MM.1S (cell line): ENCODE measurements at regions not wholly inside any gene's neighbourhood (a gene's known extent, or its start where the extent isn't known, plus 50 kb on each side); places are given as distances from the start of the nearest gene placed in this dataset.

ENCODE experiments used
- DNase-seq: peaks from one replicate; pipeline ENCODE4 v3.0.0-alpha.2; 2015
- H2AFZ ChIP-seq: fragments of 300-600 bp; sonication (generic); 2 replicates; pipeline ENCODE4 v1.6.0; 2016; ENCODE audit warnings: antibody characterized with exemption, low read length
- H3F3A ChIP-seq: fragments of 300-600 bp; sonication (generic); 2 replicates; pipeline ENCODE4 v1.6.1; 2016; ENCODE audit warnings: mild to moderate bottlenecking, antibody characterized with exemption, low read length, moderate library complexity, mixed read lengths; ENCODE audit not compliant: insufficient read depth
- H3K27ac ChIP-seq: fragments of 300-600 bp; sonication (generic); 2 replicates; pipeline ENCODE4 v1.5.1; 2016; ENCODE audit warnings: mild to moderate bottlenecking, low read length
- H3K27me3 ChIP-seq: fragments of 300-600 bp; sonication (generic); replicated peaks from 2 replicates; pipeline ENCODE4 v1.6.0; 2016; ENCODE audit warnings: low read length; ENCODE audit not compliant: insufficient read depth
- H3K36me3 ChIP-seq: fragments of 300-600 bp; sonication (generic); replicated peaks from 2 replicates; pipeline ENCODE4 v1.6.1; 2016; ENCODE audit warnings: mild to moderate bottlenecking, low read length, mixed read lengths; ENCODE audit not compliant: insufficient read depth
- H3K4me1 ChIP-seq: fragments of 300-600 bp; sonication (generic); 2 replicates; pipeline ENCODE4 v1.6.1; 2016; ENCODE audit warnings: low read length, mixed read lengths
- H3K4me2 ChIP-seq: fragments of 300-600 bp; sonication (generic); 2 replicates; pipeline ENCODE4 v1.6.0; 2016; ENCODE audit warnings: low read depth, low read length
- H3K4me3 ChIP-seq: fragments of 300-600 bp; sonication (generic); 2 replicates; pipeline ENCODE4 v1.5.1; 2016; ENCODE audit warnings: low read length, mixed read lengths
- H3K79me2 ChIP-seq: fragments of 300-600 bp; sonication (generic); 2 replicates; pipeline ENCODE4 v1.6.1; 2016; ENCODE audit warnings: mixed run types, low read length, mixed read lengths
- H3K9ac ChIP-seq: fragments of 300-600 bp; sonication (generic); 2 replicates; pipeline ENCODE4 v1.6.1; 2016; ENCODE audit warnings: low read length, mixed read lengths
- H3K9me2 ChIP-seq: fragments of 300-600 bp; sonication (generic); replicated peaks from 2 replicates; pipeline ENCODE4 v1.6.1; 2016; ENCODE audit warnings: mild to moderate bottlenecking, low read length, mixed read lengths; ENCODE audit not compliant: insufficient read depth
- H3K9me3 ChIP-seq: fragments of 300-600 bp; sonication (generic); replicated peaks from 2 replicates; pipeline ENCODE4 v1.6.1; 2016; ENCODE audit warnings: mild to moderate bottlenecking, low read length, mixed read lengths; ENCODE audit not compliant: insufficient read depth
- H4K20me1 ChIP-seq: fragments of 300-600 bp; sonication (generic); 2 replicates; pipeline ENCODE4 v1.6.1; 2016; ENCODE audit warnings: mild to moderate bottlenecking, low read length, moderate library complexity, mixed read lengths; ENCODE audit not compliant: insufficient read depth
- CTCF ChIP-seq: fragments of 300-600 bp; sonication (generic); IDR thresholded peaks from 2 replicates; pipeline ENCODE4 v1.5.1; 2016; ENCODE audit warnings: antibody characterized with exemption, low read length, mixed read lengths
- EZH2 ChIP-seq: fragments of 300-600 bp; sonication (generic); optimal IDR thresholded peaks from 2 replicates; pipeline ENCODE3; 2017; ENCODE audit warnings: low read depth, mild to moderate bottlenecking, antibody characterized with exemption, low read length, mixed read lengths
- EZH2phosphoT487 ChIP-seq: fragments of 300-600 bp; sonication (generic); IDR thresholded peaks from 2 replicates; pipeline ENCODE4 v1.6.1; 2018; ENCODE audit warnings: antibody characterized with exemption, low read length

- H4K20me1 ChIP-seq, result no peaks in the 10 kb centered on the region
- H3K9me2 ChIP-seq, result no peaks in the 10 kb centered on the region
- no peak overlapping the region for H3K4me3 ChIP-seq
- H3K9ac ChIP-seq, result no peak overlapping the region
- H2AFZ ChIP-seq, result no peak overlapping the region
- no peak for DNase-seq
- H3K36me3 ChIP-seq, result no peaks in the 10 kb centered on the region
- H3F3A ChIP-seq, result no peaks in the 10 kb centered on the region
- no peak overlapping the region for H3K27ac ChIP-seq
- no peaks in the 10 kb centered on the region for H3K79me2 ChIP-seq
- H3K4me1 ChIP-seq, result no peaks in the 10 kb centered on the region
- no peak overlapping the region for H3K4me2 ChIP-seq
- no peaks in the 10 kb centered on the region for H3K9me3 ChIP-seq
- no peaks in the 10 kb centered on the region for H3K27me3 ChIP-seq
- TF ChIP-seq CTCF, result no peak
- no peak for TF ChIP-seq EZH2phosphoT487
- TF ChIP-seq EZH2, result no peak
These were observed 190.4 kb upstream of the ADRA1D start for GRCh38 chr20:4439461-4439860.

- Histone ChIP-seq H3K4me1 (no peaks in the 10 kb centered on the region), H3K9me2 (no peaks in the 10 kb centered on the region), H3K27me3 (no peaks in the 10 kb centered on the region), H4K20me1 (no peaks in the 10 kb centered on the region), H3K4me2 (no peak overlapping the region), H3K9me3 (no peaks in the 10 kb centered on the region), H3K79me2 (no peaks in the 10 kb centered on the region), H3K4me3 (no peak overlapping the region), H3K27ac (no peak overlapping the region), H3F3A (no peaks in the 10 kb centered on the region), H3K36me3 (no peaks in the 10 kb centered on the region), H3K9ac (no peak overlapping the region), H2AFZ (no peak overlapping the region)
- TF ChIP-seq CTCF, result no peak
- no peak for TF ChIP-seq EZH2phosphoT487
- no peak for TF ChIP-seq EZH2
- DNase-seq, result no peak
These were observed 188.0 kb upstream of the ADRA1D start for GRCh38 chr20:4437131-4437530.

- no peaks in the 10 kb centered on the region for H3K9me2 ChIP-seq
- no peaks in the 10 kb centered on the region for H3K9me3 ChIP-seq
- no peaks in the 10 kb centered on the region for H3K36me3 ChIP-seq
- H3K4me1 ChIP-seq, result no peaks in the 10 kb centered on the region
- no peak overlapping the region for H3K9ac ChIP-seq
- no peaks in the 10 kb centered on the region for H3K27me3 ChIP-seq
- H3K4me3 ChIP-seq, result no peak overlapping the region
- TF ChIP-seq CTCF (no peak), EZH2 (no peak), EZH2phosphoT487 (no peak)
- no peaks in the 10 kb centered on the region for H3K79me2 ChIP-seq
- H3K27ac ChIP-seq, result no peak overlapping the region
- H3F3A ChIP-seq, result no peaks in the 10 kb centered on the region
- no peaks in the 10 kb centered on the region for H4K20me1 ChIP-seq
- peak overlapping the region; percentile 17; the same call in 1 of the 2 replicates for H2AFZ ChIP-seq
- no peak for DNase-seq
- no peak overlapping the region for H3K4me2 ChIP-seq
These were observed 186.8 kb upstream of the ADRA1D start for GRCh38 chr20:4435671-4436455.
